ENCODE measurements at regions not wholly inside any gene's neighbourhood (a gene's known extent, or its start where the extent isn't known, plus 50 kb on each side); places are given as distances from the start of the nearest gene placed in this dataset.
"Not testable (repeated sequence)": the region's sequence is repeated elsewhere in the genome, so short reads cannot be mapped to it uniquely, and the experiment has no call there.

- TF ChIP-seq CTCF (IDR thresholded peaks at IDR 0.05), result no peak
- Histone ChIP-seq H3K27me3 (replicated peaks; ENCODE audit: insufficient read depth) (no peaks in the 10 kb centered on the region), H3K9me3 (no peaks in the 10 kb centered on the region), H3K36me3 (no peaks in the 10 kb centered on the region), H3K4me3 (no peak overlapping the region), H3K27ac (no peak overlapping the region), H3K4me1 (ENCODE audit: control insufficient read depth in 1 of 2, low read depth in 2 of 2) (peaks cover 0 to 12% of the 10 kb centered on the region in 2 donors)
- no peak for ATAC-seq (ENCODE audit: insufficient number of reproducible peaks, low FRiP score, low read depth)
- DNase-seq (ENCODE audit: low spot score), result no peak
Measured at GRCh38 chr15:38795471-38796245, 231.0 kb upstream of the RASGRP1 start.

- H3K4me3 ChIP-seq, result no peak overlapping the region
- DNase-seq (ENCODE audit: low spot score), result no peak
Measured at GRCh38 chr15:38796589-38796988, 232.0 kb upstream of the RASGRP1 start.

GRCh38 chr15:38797506-38797905 lies 232.9 kb upstream of the RASGRP1 start:
- peaks cover 0 to 12% of the 10 kb centered on the region in 2 donors for H3K4me1 ChIP-seq (ENCODE audit: control insufficient read depth in 1 of 2, low read depth in 2 of 2)
- H3K9me3 ChIP-seq; DNase-seq (ENCODE audit: low spot score); H3K27me3 ChIP-seq (replicated peaks; ENCODE audit: insufficient read depth); H3K27ac ChIP-seq; H3K4me3 ChIP-seq; ATAC-seq (ENCODE audit: insufficient number of reproducible peaks, low FRiP score, low read depth); H3K36me3 ChIP-seq: not testable (repeated sequence)

More at GRCh38 chr15:38796589-38796988, 232.0 kb upstream of the RASGRP1 start:
- Histone ChIP-seq H3K9me3 (no peaks in the 10 kb centered on the region), H3K4me1 (ENCODE audit: control insufficient read depth in 1 of 2, low read depth in 2 of 2) (peaks cover 0 to 12% of the 10 kb centered on the region in 2 donors), H3K27ac (no peak overlapping the region), H3K27me3 (replicated peaks; ENCODE audit: insufficient read depth) (no peaks in the 10 kb centered on the region), H3K36me3 (no peaks in the 10 kb centered on the region)
- no peak for ATAC-seq (ENCODE audit: insufficient number of reproducible peaks, low FRiP score, low read depth)
- TF ChIP-seq CTCF (IDR thresholded peaks at IDR 0.05), result no peak

- H3K36me3 ChIP-seq; H3K4me3 ChIP-seq; ATAC-seq (ENCODE audit: insufficient number of reproducible peaks, low FRiP score, low read depth); H3K9me3 ChIP-seq; DNase-seq (ENCODE audit: low spot score); H3K27ac ChIP-seq; H3K4me1 ChIP-seq (ENCODE audit: control insufficient read depth in 1 of 2, low read depth in 2 of 2); H3K27me3 ChIP-seq (replicated peaks; ENCODE audit: insufficient read depth): not testable (repeated sequence)
Measured at GRCh38 chr15:38799202-38799601, 234.6 kb upstream of the RASGRP1 start.

- DNase-seq (ENCODE audit: low spot score), result no peak
- Histone ChIP-seq H3K4me1 (ENCODE audit: control insufficient read depth in 1 of 2, low read depth in 2 of 2) (no peaks in the 10 kb centered on the region), H3K27ac (no peak overlapping the region), H3K36me3 (no peaks in the 10 kb centered on the region), H3K9me3 (no peaks in the 10 kb centered on the region), H3K27me3 (replicated peaks; ENCODE audit: insufficient read depth) (no peaks in the 10 kb centered on the region), H3K4me3 (no peak overlapping the region)
- TF ChIP-seq CTCF (IDR thresholded peaks at IDR 0.05), result no peak
- no peak for ATAC-seq (ENCODE audit: insufficient number of reproducible peaks, low FRiP score, low read depth)
Measured at GRCh38 chr15:38809621-38810020, 245.0 kb upstream of the RASGRP1 start.

- Histone ChIP-seq H3K27ac (no peak overlapping the region), H3K4me1 (ENCODE audit: control insufficient read depth in 1 of 2, low read depth in 2 of 2) (no peaks in the 10 kb centered on the region), H3K4me3 (no peak overlapping the region), H3K9me3 (no peaks in the 10 kb centered on the region), H3K27me3 (replicated peaks; ENCODE audit: insufficient read depth) (no peaks in the 10 kb centered on the region), H3K36me3 (no peaks in the 10 kb centered on the region)
- ATAC-seq (ENCODE audit: insufficient number of reproducible peaks, low FRiP score, low read depth), result no peak
- DNase-seq (ENCODE audit: low spot score), result no peak
- no peak for TF ChIP-seq CTCF (IDR thresholded peaks at IDR 0.05)
Measured at GRCh38 chr15:38810686-38811085, 246.1 kb upstream of the RASGRP1 start.

GRCh38 chr15:38814254-38814653 lies 249.6 kb upstream of the RASGRP1 start:
- H3K27ac ChIP-seq; H3K27me3 ChIP-seq (replicated peaks; ENCODE audit: insufficient read depth); DNase-seq (ENCODE audit: low spot score); H3K4me3 ChIP-seq; ATAC-seq (ENCODE audit: insufficient number of reproducible peaks, low FRiP score, low read depth); H3K4me1 ChIP-seq (ENCODE audit: control insufficient read depth in 1 of 2, low read depth in 2 of 2); H3K36me3 ChIP-seq; H3K9me3 ChIP-seq: not testable (repeated sequence)

All from thoracic aorta (tissue), 2 donors.